ENCODE measurements at regions not wholly inside any gene's neighbourhood (a gene's known extent, or its start where the extent isn't known, plus 50 kb on each side); places are given as distances from the start of the nearest gene placed in this dataset.

DNA sequence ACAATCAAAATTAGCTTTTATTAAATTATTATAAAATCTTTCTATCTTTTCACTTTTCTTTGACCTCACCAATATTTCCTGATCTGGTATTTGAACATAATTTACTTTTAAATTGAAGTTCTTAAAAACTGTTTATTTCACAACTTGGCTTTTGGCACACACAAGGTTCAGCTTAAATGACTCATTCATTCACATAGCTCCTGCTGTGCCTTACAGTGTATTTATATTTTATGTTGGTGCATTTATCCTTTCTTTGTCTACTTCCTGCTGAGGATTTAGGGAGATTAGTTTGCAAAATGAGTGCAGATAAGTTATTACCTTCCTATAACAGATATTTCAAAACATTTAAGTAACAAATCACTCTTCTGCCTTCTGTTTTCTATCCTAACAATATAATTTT lies 430.6 kb downstream of the DTHD1 start:
- TF ChIP-seq, protein P1, sequence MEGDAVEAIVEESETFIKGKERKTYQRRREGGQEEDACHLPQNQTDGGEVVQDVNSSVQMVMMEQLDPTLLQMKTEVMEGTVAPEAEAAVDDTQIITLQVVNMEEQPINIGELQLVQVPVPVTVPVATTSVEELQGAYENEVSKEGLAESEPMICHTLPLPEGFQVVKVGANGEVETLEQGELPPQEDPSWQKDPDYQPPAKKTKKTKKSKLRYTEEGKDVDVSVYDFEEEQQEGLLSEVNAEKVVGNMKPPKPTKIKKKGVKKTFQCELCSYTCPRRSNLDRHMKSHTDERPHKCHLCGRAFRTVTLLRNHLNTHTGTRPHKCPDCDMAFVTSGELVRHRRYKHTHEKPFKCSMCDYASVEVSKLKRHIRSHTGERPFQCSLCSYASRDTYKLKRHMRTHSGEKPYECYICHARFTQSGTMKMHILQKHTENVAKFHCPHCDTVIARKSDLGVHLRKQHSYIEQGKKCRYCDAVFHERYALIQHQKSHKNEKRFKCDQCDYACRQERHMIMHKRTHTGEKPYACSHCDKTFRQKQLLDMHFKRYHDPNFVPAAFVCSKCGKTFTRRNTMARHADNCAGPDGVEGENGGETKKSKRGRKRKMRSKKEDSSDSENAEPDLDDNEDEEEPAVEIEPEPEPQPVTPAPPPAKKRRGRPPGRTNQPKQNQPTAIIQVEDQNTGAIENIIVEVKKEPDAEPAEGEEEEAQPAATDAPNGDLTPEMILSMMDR (IDR thresholded peaks at IDR 0.05; ENCODE audit: insufficient read depth, low read depth, low read length): no peak
- no peak for TF ChIP-seq EZH2 (IDR thresholded peaks at IDR 0.05; ENCODE audit: insufficient read depth, low read length)
